ENCODE measurements at regions not wholly inside any gene's neighbourhood (a gene's known extent, or its start where the extent isn't known, plus 50 kb on each side); places are given as distances from the start of the nearest gene placed in this dataset.

- intact Hi-C loops (cut with DNase I; ENCODE audit: low total_unique reads), result no loop called here
- WGBS, 5 donors, result 64 to 77% (median 65%) methylated on average over 6 of the region's 6 CpGs
These were observed 364.4 kb upstream of the CHST9 start for GRCh38 chr18:27549335-27550039.

GRCh38 chr18:27546991-27547390, 361.9 kb upstream of the CHST9 start:
- H3K36me3 ChIP-seq, result no peaks in the 10 kb centered on the region
- H3K4me1 ChIP-seq, result no peaks in the 10 kb centered on the region
- intact Hi-C loops (cut with DNase I; ENCODE audit: low total_unique reads), result no loop called here
- WGBS, 5 donors, result 84 to 99% (median 92%) methylated on average over 3 of the region's 3 CpGs
- no peaks in the 10 kb centered on the region for H3K9me3 ChIP-seq
- H3K27me3 ChIP-seq, result no peaks in the 10 kb centered on the region
- H3K27ac ChIP-seq, result no peak overlapping the region
- TF ChIP-seq CTCF (IDR thresholded peaks at IDR 0.05) (no peak), EP300 (IDR thresholded peaks at IDR 0.05) (no peak), POLR2AphosphoS5 (IDR thresholded peaks at IDR 0.05) (no peak), POLR2A (IDR thresholded peaks at IDR 0.05) (no peak)
- H3K4me3 ChIP-seq, result no peak overlapping the region
- no peak for DNase-seq

More at GRCh38 chr18:27549335-27550039, 364.4 kb upstream of the CHST9 start:
- no peaks in the 10 kb centered on the region for H3K9me3 ChIP-seq
- DNase-seq, result no peak
- H3K36me3 ChIP-seq, result no peaks in the 10 kb centered on the region
- no peak overlapping the region for H3K4me3 ChIP-seq
- no peaks in the 10 kb centered on the region for H3K27me3 ChIP-seq
- TF ChIP-seq CTCF (IDR thresholded peaks at IDR 0.05) (no peak), EP300 (IDR thresholded peaks at IDR 0.05) (no peak), POLR2AphosphoS5 (IDR thresholded peaks at IDR 0.05) (no peak), POLR2A (IDR thresholded peaks at IDR 0.05) (no peak)
- no peak overlapping the region for H3K27ac ChIP-seq
- no peaks in the 10 kb centered on the region for H3K4me1 ChIP-seq

DNA sequence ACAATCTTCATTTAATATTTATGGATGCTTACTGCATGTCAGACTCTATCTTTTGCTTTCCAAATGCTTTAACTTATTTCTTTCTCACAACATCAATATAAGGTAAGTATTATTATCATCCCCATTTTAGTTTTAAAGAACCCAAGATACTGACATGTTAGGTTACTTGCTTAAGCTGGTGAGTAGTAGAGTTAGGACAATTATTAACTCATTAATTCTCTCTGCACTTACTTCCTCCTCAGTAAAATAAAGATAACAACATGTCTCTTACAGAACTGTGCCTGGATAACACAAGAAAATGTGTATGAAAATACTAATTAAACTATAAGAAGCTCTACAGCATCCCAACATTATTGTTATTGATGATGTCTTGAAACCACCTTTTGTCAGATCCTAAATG, 359.1 kb upstream of the CHST9 start:
- H3K27ac ChIP-seq, result no peak overlapping the region
- H3K27me3 ChIP-seq, result no peaks in the 10 kb centered on the region
- no peaks in the 10 kb centered on the region for H3K36me3 ChIP-seq
- H3K4me3 ChIP-seq, result no peak overlapping the region
- TF ChIP-seq POLR2AphosphoS5 (IDR thresholded peaks at IDR 0.05) (no peak), EP300 (IDR thresholded peaks at IDR 0.05) (no peak), POLR2A (IDR thresholded peaks at IDR 0.05) (no peak), CTCF (IDR thresholded peaks at IDR 0.05) (no peak)
- no peaks in the 10 kb centered on the region for H3K9me3 ChIP-seq
- intact Hi-C loops (cut with DNase I; ENCODE audit: low total_unique reads), result no loop called here
- no peaks in the 10 kb centered on the region for H3K4me1 ChIP-seq
- no peak for DNase-seq

DNA sequence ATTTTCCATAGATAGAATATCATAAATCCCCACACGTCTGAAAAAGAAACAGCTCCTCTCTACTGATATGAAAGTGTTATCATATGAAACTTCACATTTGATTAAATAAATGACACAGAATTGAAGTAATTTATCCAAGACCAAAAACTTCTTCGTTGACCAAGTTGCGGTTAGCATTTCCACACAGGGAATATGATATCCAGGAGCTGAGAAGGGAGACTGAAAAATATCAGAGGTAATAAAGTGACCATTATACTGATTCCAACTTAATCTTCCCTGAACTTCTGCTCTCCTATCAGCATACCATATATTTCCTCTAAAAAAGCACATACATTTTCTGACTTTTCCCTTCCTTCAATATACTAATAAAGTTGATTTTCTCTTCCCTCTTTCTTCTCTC, 356.2 kb upstream of the CHST9 start:
- DNase-seq, result no peak
- H3K27ac ChIP-seq, result no peak overlapping the region
- WGBS, 5 donors, result 59 to 73% (median 64%) methylated on average over 3 of the region's 3 CpGs
- TF ChIP-seq EP300 (IDR thresholded peaks at IDR 0.05) (no peak), POLR2AphosphoS5 (IDR thresholded peaks at IDR 0.05) (no peak), POLR2A (IDR thresholded peaks at IDR 0.05) (no peak), CTCF (IDR thresholded peaks at IDR 0.05) (no peak)
- H3K4me1 ChIP-seq, result no peaks in the 10 kb centered on the region
- H3K27me3 ChIP-seq, result no peaks in the 10 kb centered on the region
- no peaks in the 10 kb centered on the region for H3K36me3 ChIP-seq
- no peaks in the 10 kb centered on the region for H3K9me3 ChIP-seq
- H3K4me3 ChIP-seq, result no peak overlapping the region
- intact Hi-C loops (cut with DNase I; ENCODE audit: low total_unique reads), result no loop called here
